A549 (cell line): ENCODE measurements at regions not wholly inside any gene's neighbourhood (a gene's known extent, or its start where the extent isn't known, plus 50 kb on each side); places are given as distances from the start of the nearest gene placed in this dataset.

Experiments used
- CHD2 ChIP-seq: fragments of 150-350 bp; IDR thresholded peaks from 2 replicates; pipeline ENCODE4 v1.6.1; 2014; ENCODE audit warnings: low read length; ENCODE audit not compliant: partially characterized antibody
- HDAC2 ChIP-seq: fragments of 200-600 bp; sonication (generic); IDR thresholded peaks from 2 replicates; pipeline ENCODE4 v1.6.1; 2016
- KDM1A ChIP-seq: fragments of 200-600 bp; sonication (generic); IDR thresholded peaks from 2 replicates; pipeline ENCODE4 v1.6.1; 2016; ENCODE audit warnings: low read depth, mild to moderate bottlenecking
- RAD21 ChIP-seq, 2 experiments: fragments of >200 bp in 1 of 2; sonication (Bioruptor Twin) in 1 of 2; formaldehyde crosslinking in 1 of 2; IDR thresholded peaks in 1 of 2; conservative IDR thresholded peaks in 1 of 2; 2 replicates in 1 of 2; 3 replicates in 1 of 2; pipeline ENCODE4 v1.6.1; 2012 to 2018; ENCODE audit warnings: inconsistent platforms in 1 of 2
- RNF2 ChIP-seq: fragments of 200-600 bp; sonication (generic); IDR thresholded peaks from 2 replicates; pipeline ENCODE4 v1.6.1; 2016; ENCODE audit warnings: low read depth, mild to moderate bottlenecking, antibody characterized with exemption, moderate library complexity, borderline replicate concordance
- TF ChIP-seq, protein P1 (sequence below): fragments of >200 bp; sonication (Bioruptor Twin); formaldehyde crosslinking; IDR thresholded peaks from 3 replicates; pipeline ENCODE4 v1.5.1; 2016
- TF ChIP-seq, protein P2 (sequence below): IDR thresholded peaks from 2 replicates; pipeline ENCODE4 v1.6.1; 2012
- TF ChIP-seq, protein P3 (sequence below): fragments of >200 bp; sonication (Bioruptor Twin); formaldehyde crosslinking; IDR thresholded peaks from 3 replicates; pipeline ENCODE4 v1.6.1; 2016

GRCh38 chr15:94671858-94672532 is 440.6 kb downstream of the MCTP2 start:
- TF ChIP-seq, protein P1, sequence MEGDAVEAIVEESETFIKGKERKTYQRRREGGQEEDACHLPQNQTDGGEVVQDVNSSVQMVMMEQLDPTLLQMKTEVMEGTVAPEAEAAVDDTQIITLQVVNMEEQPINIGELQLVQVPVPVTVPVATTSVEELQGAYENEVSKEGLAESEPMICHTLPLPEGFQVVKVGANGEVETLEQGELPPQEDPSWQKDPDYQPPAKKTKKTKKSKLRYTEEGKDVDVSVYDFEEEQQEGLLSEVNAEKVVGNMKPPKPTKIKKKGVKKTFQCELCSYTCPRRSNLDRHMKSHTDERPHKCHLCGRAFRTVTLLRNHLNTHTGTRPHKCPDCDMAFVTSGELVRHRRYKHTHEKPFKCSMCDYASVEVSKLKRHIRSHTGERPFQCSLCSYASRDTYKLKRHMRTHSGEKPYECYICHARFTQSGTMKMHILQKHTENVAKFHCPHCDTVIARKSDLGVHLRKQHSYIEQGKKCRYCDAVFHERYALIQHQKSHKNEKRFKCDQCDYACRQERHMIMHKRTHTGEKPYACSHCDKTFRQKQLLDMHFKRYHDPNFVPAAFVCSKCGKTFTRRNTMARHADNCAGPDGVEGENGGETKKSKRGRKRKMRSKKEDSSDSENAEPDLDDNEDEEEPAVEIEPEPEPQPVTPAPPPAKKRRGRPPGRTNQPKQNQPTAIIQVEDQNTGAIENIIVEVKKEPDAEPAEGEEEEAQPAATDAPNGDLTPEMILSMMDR: no peak
- no peak for TF ChIP-seq KDM1A
- TF ChIP-seq, protein P2, sequence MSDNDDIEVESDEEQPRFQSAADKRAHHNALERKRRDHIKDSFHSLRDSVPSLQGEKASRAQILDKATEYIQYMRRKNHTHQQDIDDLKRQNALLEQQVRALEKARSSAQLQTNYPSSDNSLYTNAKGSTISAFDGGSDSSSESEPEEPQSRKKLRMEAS: no peak
- TF ChIP-seq HDAC2: no peak
- no peak for TF ChIP-seq RAD21 (conservative IDR thresholded peaks at IDR 0.05 in 1 of 2, IDR thresholded peaks at IDR 0.05 in 1 of 2)
- no peak for TF ChIP-seq CHD2
- no peak for TF ChIP-seq RNF2
- TF ChIP-seq, protein P3, sequence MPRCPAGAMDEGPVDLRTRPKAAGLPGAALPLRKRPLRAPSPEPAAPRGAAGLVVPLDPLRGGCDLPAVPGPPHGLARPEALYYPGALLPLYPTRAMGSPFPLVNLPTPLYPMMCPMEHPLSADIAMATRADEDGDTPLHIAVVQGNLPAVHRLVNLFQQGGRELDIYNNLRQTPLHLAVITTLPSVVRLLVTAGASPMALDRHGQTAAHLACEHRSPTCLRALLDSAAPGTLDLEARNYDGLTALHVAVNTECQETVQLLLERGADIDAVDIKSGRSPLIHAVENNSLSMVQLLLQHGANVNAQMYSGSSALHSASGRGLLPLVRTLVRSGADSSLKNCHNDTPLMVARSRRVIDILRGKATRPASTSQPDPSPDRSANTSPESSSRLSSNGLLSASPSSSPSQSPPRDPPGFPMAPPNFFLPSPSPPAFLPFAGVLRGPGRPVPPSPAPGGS: no peak
